HG03354 (cell line): ENCODE measurements at regions not wholly inside any gene's neighbourhood (a gene's known extent, or its start where the extent isn't known, plus 50 kb on each side); places are given as distances from the start of the nearest gene placed in this dataset.
"Not testable (repeated sequence)": the region's sequence is repeated elsewhere in the genome, so short reads cannot be mapped to it uniquely, and the experiment has no call there.

Source experiments
- ATAC-seq: cut with Tn5 transposase; IDR thresholded peaks from one replicate; pipeline ENCODE4 v1.9.1; 2021; ENCODE audit warnings: mild to moderate bottlenecking; ENCODE audit not compliant: unreplicated experiment, poor library complexity, severe bottlenecking

- ATAC-seq = no peak
Observed at GRCh38 chr16:17998550-17998949, 338.0 kb downstream of the NPIPA8 start.

- ATAC-seq = no peak
Observed at GRCh38 chr16:17994027-17994426, 342.5 kb downstream of the NPIPA8 start.

GRCh38 chr16:17992416-17992815, 344.1 kb downstream of the NPIPA8 start:
- no peak for ATAC-seq

GRCh38 chr16:17989255-17989654, 347.3 kb downstream of the NPIPA8 start:
- no peak for ATAC-seq

GRCh38 chr16:17988839-17989238, 347.7 kb downstream of the NPIPA8 start:
- ATAC-seq = no peak

GRCh38 chr16:17986991-17987390, 349.5 kb downstream of the NPIPA8 start:
- ATAC-seq = no peak

- no peak for ATAC-seq
Observed at GRCh38 chr16:17984810-17985209, 351.7 kb downstream of the NPIPA8 start.

- no peak for ATAC-seq
Observed at GRCh38 chr16:17983847-17984639, 352.5 kb downstream of the NPIPA8 start.

- no peak for ATAC-seq
Observed at GRCh38 chr16:17983114-17983513, 353.4 kb downstream of the NPIPA8 start.

- ATAC-seq = no peak
Observed at GRCh38 chr16:17977260-17977659, 359.3 kb downstream of the NPIPA8 start.

- ATAC-seq = no peak
Observed at GRCh38 chr16:17972460-17972943, 364.0 kb downstream of the NPIPA8 start.

GRCh38 chr16:17970816-17971331, 365.7 kb downstream of the NPIPA8 start:
- ATAC-seq = no peak

- ATAC-seq = no peak
Observed at GRCh38 chr16:17970157-17970765, 366.3 kb downstream of the NPIPA8 start.

GRCh38 chr16:17965133-17965900, 371.2 kb downstream of the NPIPA8 start:
- ATAC-seq = no peak

GRCh38 chr16:17964196-17964595, 372.3 kb downstream of the NPIPA8 start:
- ATAC-seq = no peak

GRCh38 chr16:17963185-17963836, 373.2 kb downstream of the NPIPA8 start:
- peak; percentile 59 for ATAC-seq

GRCh38 chr16:17962726-17963125, 373.8 kb downstream of the NPIPA8 start:
- ATAC-seq = no peak

GRCh38 chr16:17961822-17962221, 374.7 kb downstream of the NPIPA8 start:
- ATAC-seq = not testable (repeated sequence)

GRCh38 chr16:17951378-17951777, 385.2 kb downstream of the NPIPA8 start:
- ATAC-seq = no peak

GRCh38 chr16:17949982-17950250, 386.6 kb downstream of the NPIPA8 start:
- no peak for ATAC-seq
